Choroid plexus epithelial cell (primary cell): ENCODE measurements at regions not wholly inside any gene's neighbourhood (a gene's known extent, or its start where the extent isn't known, plus 50 kb on each side); places are given as distances from the start of the nearest gene placed in this dataset.

Experiments
- DNase-seq: peaks from one replicate; pipeline ENCODE4 v3.0.0-alpha.2; 2010; ENCODE audit warnings: low read depth
- H3K4me3 ChIP-seq: 2 replicates; pipeline ENCODE4 v1.5.1; 2011; ENCODE audit warnings: low read depth, mild to moderate bottlenecking, control low read depth, low read length, moderate library complexity
- CTCF ChIP-seq: conservative IDR thresholded peaks from 2 replicates; pipeline ENCODE4 v1.5.1; 2011; ENCODE audit warnings: low read depth, mild to moderate bottlenecking, control low read depth, inconsistent platforms, low read length, moderate library complexity

GRCh38 chr4:159719531-159719930 lies 616.7 kb downstream of the RAPGEF2 start:
- H3K4me3 ChIP-seq: no peak overlapping the region
- TF ChIP-seq CTCF: no peak
- no peak for DNase-seq

GRCh38 chr4:159722052-159722451 lies 619.2 kb downstream of the RAPGEF2 start:
- DNase-seq: no peak
- no peak overlapping the region for H3K4me3 ChIP-seq
- no peak for TF ChIP-seq CTCF

- TF ChIP-seq CTCF: no peak
- H3K4me3 ChIP-seq: no peak overlapping the region
- no peak for DNase-seq
These were observed 620.0 kb downstream of the RAPGEF2 start for GRCh38 chr4:159722918-159723317.

DNA sequence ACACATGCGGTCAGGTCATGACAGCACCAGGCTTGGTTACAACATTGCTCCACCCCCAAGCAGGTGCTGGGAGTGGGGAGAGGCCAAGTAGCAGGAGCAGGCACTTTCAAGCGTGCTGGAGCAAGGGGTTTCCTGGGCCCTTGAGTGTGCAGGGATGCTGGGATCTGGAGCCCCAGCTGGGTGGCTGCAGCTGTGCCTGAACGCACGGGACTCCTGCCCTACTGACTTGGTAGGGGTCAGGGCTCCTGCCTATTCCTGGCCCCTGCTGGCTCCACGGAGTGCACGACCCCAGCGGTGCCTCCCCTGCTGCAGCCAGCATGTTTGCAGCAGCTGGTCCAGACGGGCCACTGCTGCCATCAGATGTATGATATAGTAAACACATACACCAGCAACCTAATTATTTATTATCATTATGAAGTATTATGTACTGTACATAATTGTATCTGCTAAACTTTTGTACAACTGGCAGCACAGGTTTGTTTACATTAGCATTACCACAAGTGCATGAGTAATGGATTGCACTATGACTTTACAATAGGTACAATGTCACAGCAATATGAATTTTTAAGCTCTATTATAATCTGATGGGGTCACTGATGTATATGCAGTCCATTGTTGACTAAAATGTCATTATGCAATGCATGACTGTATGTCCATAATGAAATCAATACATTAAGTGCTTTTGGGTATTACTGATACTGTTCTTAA lies 620.6 kb downstream of the RAPGEF2 start:
- no peak for TF ChIP-seq CTCF
- no peak overlapping the region for H3K4me3 ChIP-seq
- DNase-seq: peak; percentile 1

GRCh38 chr4:159725571-159725970 lies 622.7 kb downstream of the RAPGEF2 start:
- TF ChIP-seq CTCF: no peak

DNA sequence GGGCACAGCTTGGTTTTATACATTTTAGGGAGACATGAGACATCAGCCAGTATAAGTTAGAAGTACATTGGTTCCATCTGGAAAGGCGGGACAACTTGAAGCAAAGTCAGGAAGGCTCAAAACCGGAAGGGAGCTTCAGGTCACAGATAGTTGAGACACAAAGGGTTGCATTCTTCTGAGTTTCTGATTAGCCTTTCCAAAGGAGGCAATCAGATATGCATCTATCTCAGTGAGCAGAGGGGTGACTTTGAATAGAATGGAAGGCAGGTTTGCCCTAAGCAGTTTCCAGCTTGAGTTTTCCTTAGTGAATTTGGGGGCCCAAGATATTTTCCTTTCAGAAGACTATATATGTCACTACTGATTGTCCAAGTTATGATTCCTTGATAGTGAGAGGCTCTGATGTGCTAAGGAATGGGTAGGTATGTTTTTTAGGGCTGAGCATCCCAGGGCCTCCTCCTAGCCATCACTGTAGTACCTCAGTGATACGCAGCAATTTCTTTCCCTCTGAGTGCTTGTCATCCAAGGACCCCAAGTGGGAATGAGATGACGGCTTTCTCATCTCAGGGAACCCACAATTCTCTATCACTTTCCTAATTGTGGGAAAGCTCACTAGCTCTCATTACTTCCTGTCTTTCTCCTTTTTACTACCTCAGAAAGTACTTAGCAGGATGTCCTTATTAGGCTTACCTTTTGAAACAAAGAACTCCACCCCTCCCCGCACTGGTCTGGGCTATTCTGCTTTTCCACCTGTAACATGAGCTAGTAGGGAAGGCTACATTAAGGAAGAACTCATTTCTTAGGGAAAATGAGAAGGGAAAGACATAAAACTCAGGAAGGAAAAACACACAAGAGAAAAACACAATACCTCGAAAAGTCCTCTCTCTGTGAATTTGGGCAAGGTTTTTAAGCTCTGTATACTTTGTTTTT lies 632.7 kb downstream of the RAPGEF2 start:
- no peak for DNase-seq
- no peak for TF ChIP-seq CTCF
- H3K4me3 ChIP-seq: no peak overlapping the region

More at GRCh38 chr4:159725571-159725970, 622.7 kb downstream of the RAPGEF2 start:
- DNase-seq: no peak
- no peak overlapping the region for H3K4me3 ChIP-seq
